Spinal cord (tissue), 9 donors: ENCODE measurements at regions not wholly inside any gene's neighbourhood (a gene's known extent, or its start where the extent isn't known, plus 50 kb on each side); places are given as distances from the start of the nearest gene placed in this dataset.
"Not testable (repeated sequence)": the region's sequence is repeated elsewhere in the genome, so short reads cannot be mapped to it uniquely, and the experiment has no call there.

ENCODE experiments used
- DNase-seq, 6 donors: peaks; one replicate each; pipeline versions ENCODE4 v3.0.0 to v3.0.0-alpha.2; 2013 to 2015; ENCODE audit warnings: low spot score in 6 of 6, low read depth in 4 of 6
- H3K27ac ChIP-seq: one replicate; pipeline ENCODE4 v1.5.1; 2013; ENCODE audit warnings: low read depth, low read length, control low read depth
- H3K27me3 ChIP-seq: one replicate; pipeline ENCODE4 v1.6.1; 2013; ENCODE audit warnings: low read length; ENCODE audit not compliant: control insufficient read depth, insufficient read depth
- H3K36me3 ChIP-seq: one replicate; pipeline ENCODE4 v1.6.1; 2013; ENCODE audit warnings: low read length; ENCODE audit not compliant: control insufficient read depth, insufficient read depth
- H3K4me1 ChIP-seq: one replicate; pipeline ENCODE4 v1.6.1; 2013; ENCODE audit warnings: low read length; ENCODE audit not compliant: control insufficient read depth, insufficient read depth
- H3K4me3 ChIP-seq: one replicate; pipeline ENCODE4 v1.5.1; 2013; ENCODE audit warnings: low read depth, low read length, control low read depth
- H3K9me3 ChIP-seq: one replicate; pipeline ENCODE4 v1.6.1; 2013; ENCODE audit warnings: low read length; ENCODE audit not compliant: control insufficient read depth, insufficient read depth
- WGBS: methylation state at CpG from one replicate; pipeline ENCODE4 v1.1.5; 2013; ENCODE audit warnings: missing lambda C conversion rate; ENCODE audit not compliant: insufficient coverage; 5-methylcytosine and 5-hydroxymethylcytosine counted together
- donor health status: healthy.

DNA sequence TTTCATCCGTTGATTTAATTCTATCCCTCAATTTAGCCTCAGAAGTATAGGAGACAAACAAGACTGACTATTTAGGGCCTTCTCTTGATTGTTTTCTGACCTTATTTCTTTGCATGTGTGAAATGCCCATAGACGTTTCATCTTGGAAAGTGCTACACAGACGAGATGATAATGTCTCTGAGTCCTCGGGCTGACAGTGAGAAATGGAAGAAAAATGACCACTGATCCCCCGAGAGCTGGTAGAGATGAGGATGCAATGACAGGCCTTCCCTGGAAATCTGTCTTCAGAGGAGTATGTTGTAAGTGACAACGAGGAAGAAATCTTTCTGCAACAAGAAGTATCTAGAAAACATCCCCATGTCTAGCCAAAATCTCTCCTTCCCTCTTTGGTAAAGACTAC, 522.9 kb downstream of the HAPSTR1 start:
- Histone ChIP-seq H3K4me3 (no peak overlapping the region), H3K27me3 (no peaks in the 10 kb centered on the region), H3K27ac (no peak overlapping the region), H3K4me1 (no peaks in the 10 kb centered on the region), H3K36me3 (no peaks in the 10 kb centered on the region), H3K9me3 (no peaks in the 10 kb centered on the region)
- no peak for DNase-seq
- 58% methylated on average over 3 of the region's 6 CpGs for WGBS

DNA sequence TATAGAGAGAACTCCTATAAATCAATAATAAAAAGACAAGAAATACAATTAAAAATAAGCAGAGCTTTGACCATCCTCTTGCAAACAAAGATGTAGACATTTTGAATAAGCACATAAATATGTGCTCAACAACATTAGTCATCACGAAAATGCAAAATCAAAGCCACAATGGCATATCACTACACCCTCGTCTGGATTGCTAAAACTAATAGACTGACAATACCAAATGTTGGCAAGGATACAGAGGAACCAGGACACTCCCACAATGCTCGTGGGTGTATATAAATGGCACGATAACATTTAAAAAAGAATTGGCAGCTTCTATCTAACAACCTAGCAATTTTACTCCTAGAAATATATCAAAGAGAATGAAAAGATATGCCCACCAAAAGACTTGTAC, 530.8 kb downstream of the HAPSTR1 start:
- H3K27ac ChIP-seq = no peak overlapping the region
- H3K4me1 ChIP-seq = no peaks in the 10 kb centered on the region
- peaks cover 6% of the 10 kb centered on the region for H3K9me3 ChIP-seq
- H3K27me3 ChIP-seq = no peaks in the 10 kb centered on the region
- 79% methylated on average over 2 of the region's 4 CpGs for WGBS
- no peaks in the 10 kb centered on the region for H3K36me3 ChIP-seq
- no peak for DNase-seq
- no peak overlapping the region for H3K4me3 ChIP-seq

DNA sequence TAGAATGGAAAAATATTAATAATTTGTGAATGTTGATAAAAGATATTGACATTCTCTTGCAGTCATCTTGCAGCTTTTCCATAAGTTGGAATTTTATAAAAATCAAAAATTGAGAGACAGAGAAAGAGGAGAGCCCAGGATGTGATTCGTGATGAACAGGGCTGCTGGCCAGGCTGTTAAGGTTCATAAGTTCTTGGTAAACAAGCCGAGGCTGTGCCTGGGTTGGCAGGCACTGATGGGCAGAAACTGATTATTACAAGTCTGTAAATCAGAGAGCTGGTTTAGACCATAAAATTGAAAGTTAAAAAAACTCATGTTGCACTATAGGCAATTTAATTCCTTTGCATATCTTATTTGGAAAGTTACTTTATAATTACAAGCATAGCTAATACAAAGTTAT, 533.7 kb downstream of the HAPSTR1 start:
- no peak overlapping the region for H3K4me3 ChIP-seq
- no peak for DNase-seq
- 45% methylated on average over 2 of the region's 2 CpGs for WGBS
- no peaks in the 10 kb centered on the region for H3K36me3 ChIP-seq
- peaks cover 4% of the 10 kb centered on the region for H3K9me3 ChIP-seq
- no peak overlapping the region for H3K27ac ChIP-seq
- H3K4me1 ChIP-seq = no peaks in the 10 kb centered on the region
- H3K27me3 ChIP-seq = no peaks in the 10 kb centered on the region

DNA sequence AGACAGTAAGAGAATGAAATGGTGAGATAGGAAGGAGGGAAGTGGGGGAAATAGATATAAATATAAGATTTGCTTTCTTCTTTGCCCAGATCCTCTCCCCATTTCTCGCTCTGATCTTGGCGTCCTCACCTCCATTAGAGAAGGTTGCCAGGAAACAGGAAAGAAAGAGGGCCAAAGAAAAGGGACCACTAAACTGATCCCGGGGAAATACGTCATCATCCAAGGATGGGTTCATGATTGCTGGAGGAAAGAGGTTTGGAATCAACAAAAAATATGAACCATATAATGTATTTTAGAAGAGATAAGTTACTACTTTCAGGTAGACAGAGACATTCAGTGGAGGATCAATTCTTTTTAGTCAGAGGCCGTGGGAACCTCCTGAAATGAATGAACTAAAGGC, 536.0 kb downstream of the HAPSTR1 start:
- Histone ChIP-seq H3K9me3 (no peaks in the 10 kb centered on the region), H3K4me3 (no peak overlapping the region), H3K36me3 (no peaks in the 10 kb centered on the region), H3K4me1 (no peaks in the 10 kb centered on the region), H3K27me3 (no peaks in the 10 kb centered on the region), H3K27ac (no peak overlapping the region)
- DNase-seq = no peak
- no CpG with 5 or more reads among the region's 5 CpGs for WGBS

DNA sequence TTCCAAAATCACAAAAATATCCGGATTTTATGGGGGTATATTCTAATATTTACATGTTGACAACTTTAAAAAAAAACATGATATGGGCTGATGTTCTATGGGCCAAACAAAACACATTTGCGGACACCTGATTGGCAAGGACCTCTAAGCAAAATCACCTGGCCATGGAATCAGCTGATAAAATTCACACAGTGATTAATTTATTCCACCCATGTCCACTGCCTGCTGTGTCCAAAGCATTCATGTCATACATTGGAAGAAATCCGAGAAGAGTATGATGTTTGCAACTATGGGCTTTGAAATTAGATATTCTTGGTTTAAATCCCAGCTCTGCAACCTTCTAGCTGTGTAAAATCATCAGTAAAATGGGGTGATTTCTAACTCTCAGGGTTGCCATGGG, 538.7 kb downstream of the HAPSTR1 start:
- WGBS = no CpG with 5 or more reads among the region's 3 CpGs
- H3K36me3 ChIP-seq = no peaks in the 10 kb centered on the region
- no peak overlapping the region for H3K4me3 ChIP-seq
- DNase-seq = no peak
- H3K9me3 ChIP-seq = peaks cover 9% of the 10 kb centered on the region
- H3K27me3 ChIP-seq = no peaks in the 10 kb centered on the region
- no peaks in the 10 kb centered on the region for H3K4me1 ChIP-seq
- H3K27ac ChIP-seq = no peak overlapping the region

DNA sequence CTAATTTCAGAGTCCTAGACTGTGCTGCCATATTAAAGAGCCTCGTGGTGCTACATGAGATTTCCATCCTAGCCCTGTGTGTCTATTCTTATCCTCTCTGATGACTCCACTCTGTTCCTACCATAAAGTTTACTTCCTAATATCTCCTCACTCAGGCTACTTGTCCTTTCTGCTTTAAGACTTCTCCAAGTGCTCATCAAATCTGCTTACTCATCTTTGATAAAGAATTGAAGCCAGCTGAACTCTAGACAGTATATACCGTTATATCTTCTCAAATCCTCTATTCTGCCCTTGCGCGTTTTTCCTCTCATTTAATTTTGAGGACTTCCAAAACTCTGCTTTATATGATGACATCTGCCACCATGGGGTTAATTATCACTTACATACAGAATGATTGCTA, 539.5 kb downstream of the HAPSTR1 start:
- Histone ChIP-seq H3K9me3 (peaks cover 9% of the 10 kb centered on the region), H3K27me3 (no peaks in the 10 kb centered on the region), H3K4me1 (no peaks in the 10 kb centered on the region), H3K36me3 (no peaks in the 10 kb centered on the region), H3K27ac (no peak overlapping the region), H3K4me3 (no peak overlapping the region)
- 92% methylated on average over 1 of the region's 4 CpGs for WGBS
- DNase-seq = no peak

DNA sequence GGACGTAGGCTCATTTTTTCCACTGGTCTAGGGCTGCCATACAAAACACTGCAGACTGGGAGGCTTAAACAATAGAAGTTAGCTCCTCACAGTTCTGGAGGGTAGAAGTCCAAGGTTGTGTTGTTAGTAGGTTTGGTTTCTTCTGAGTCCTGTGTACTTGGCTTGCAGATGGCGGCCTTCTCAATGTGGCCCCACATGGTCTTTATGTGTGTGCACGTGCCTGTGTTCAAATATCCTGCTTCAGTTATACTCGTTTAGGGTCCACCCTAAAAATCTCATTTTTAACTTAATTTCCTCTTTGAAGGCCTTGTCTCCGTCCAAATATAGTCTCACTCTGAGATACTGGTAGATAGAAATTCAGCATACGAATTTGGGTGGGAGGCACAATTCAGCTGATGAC, 542.4 kb downstream of the HAPSTR1 start:
- H3K27ac ChIP-seq = no peak overlapping the region
- H3K9me3 ChIP-seq = peaks cover 9% of the 10 kb centered on the region
- no peaks in the 10 kb centered on the region for H3K4me1 ChIP-seq
- no CpG with 5 or more reads among the region's 6 CpGs for WGBS
- H3K4me3 ChIP-seq = no peak overlapping the region
- no peak for DNase-seq
- no peaks in the 10 kb centered on the region for H3K27me3 ChIP-seq
- no peaks in the 10 kb centered on the region for H3K36me3 ChIP-seq

DNA sequence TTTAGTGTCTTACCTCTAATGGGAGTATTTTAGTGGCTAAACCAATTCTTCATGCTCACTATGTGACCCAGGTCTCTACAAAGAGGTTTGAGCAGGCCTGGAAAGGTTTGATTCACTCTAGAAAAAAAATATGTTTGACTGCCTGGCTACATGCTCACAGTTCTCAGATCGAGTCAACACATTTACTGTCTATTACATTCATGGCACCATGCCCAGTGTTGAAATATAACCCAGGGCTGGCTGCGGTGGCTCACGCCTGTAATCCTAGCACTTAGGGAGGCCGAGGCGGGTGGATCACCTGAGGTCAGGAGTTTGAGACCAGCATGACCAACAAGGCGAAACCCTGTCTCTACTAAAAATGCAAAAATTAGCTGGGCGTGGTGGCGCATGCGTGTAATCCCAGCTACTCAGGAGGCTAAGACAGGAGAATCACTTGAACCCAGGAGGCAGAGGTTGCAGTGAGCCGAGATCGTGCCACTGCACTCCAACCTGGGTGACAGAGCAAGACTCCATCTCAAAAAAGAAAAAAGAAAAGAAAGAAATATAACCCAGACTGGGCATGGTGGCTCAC, 543.8 kb downstream of the HAPSTR1 start:
- not testable (repeated sequence) for DNase-seq, H3K27ac ChIP-seq, H3K36me3 ChIP-seq, H3K4me1 ChIP-seq, H3K27me3 ChIP-seq, H3K9me3 ChIP-seq, H3K4me3 ChIP-seq
- 88% methylated on average over 4 of the region's 11 CpGs for WGBS

DNA sequence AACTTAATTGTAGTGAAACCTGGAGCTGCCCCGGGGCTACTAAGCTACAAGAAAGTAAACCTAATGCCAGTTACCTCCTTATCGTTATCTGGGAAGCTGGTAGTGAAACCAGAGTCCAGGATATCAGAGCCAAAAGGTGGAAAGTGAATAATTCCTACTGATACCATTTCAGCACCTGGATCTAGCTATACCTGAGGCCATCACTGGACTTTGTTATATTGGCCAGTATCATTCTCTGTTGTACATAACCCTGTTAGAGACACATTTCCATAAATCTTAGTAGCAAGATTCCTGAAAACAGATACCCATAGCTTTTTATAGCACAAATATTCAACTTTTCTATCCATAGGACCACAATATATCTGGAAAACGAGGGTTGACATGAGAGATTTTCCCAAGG, 538.0 kb downstream of the GRIN2A start:
- no peak overlapping the region for H3K4me3 ChIP-seq
- no peak overlapping the region for H3K27ac ChIP-seq
- no peaks in the 10 kb centered on the region for H3K9me3 ChIP-seq
- H3K4me1 ChIP-seq = no peaks in the 10 kb centered on the region
- DNase-seq = no peak
- no peaks in the 10 kb centered on the region for H3K36me3 ChIP-seq
- H3K27me3 ChIP-seq = no peaks in the 10 kb centered on the region
- WGBS = 92% methylated on average over 2 of the region's 3 CpGs

DNA sequence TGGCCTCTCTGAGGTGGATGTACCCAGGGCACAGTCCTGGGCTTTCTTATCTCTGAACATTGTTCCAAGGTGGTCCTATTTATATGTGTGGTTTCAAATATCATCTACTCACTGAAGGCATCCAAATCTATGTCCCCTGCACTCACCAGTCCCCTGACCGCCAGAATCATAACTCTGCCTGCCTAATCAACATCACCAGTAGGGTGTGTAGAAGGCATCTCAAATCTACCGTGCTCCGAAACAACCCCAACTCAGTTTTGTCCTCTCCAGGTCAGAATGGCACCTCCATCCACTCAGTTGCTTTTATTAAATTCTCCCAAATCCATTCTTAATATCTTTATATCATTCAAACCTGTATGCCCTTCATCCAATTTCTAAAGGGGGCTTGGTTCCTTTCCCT, 536.3 kb downstream of the GRIN2A start:
- no peaks in the 10 kb centered on the region for H3K4me1 ChIP-seq
- no peak overlapping the region for H3K27ac ChIP-seq
- 92% methylated on average over 3 of the region's 3 CpGs for WGBS
- H3K9me3 ChIP-seq = no peaks in the 10 kb centered on the region
- H3K36me3 ChIP-seq = no peaks in the 10 kb centered on the region
- H3K27me3 ChIP-seq = no peaks in the 10 kb centered on the region
- H3K4me3 ChIP-seq = no peak overlapping the region
- DNase-seq = no peak
